Upper lobe of right lung (tissue), 1 donor: ENCODE measurements at regions not wholly inside any gene's neighbourhood (a gene's known extent, or its start where the extent isn't known, plus 50 kb on each side); places are given as distances from the start of the nearest gene placed in this dataset.
A peak's percentile ranks its signal among the peaks of the same experiment; 100 is the strongest.

Experiments
- ATAC-seq: fragments of 200-7000 bp; cut with Tn5 transposase; one replicate; pipeline ENCODE4 v1.9.1; 2020; ENCODE audit warnings: mild to moderate bottlenecking, moderate library complexity
- DNase-seq: peaks from one replicate; pipeline ENCODE4 v3.0.0-alpha.2; 2020
- H3K27ac ChIP-seq: fragments of 200-600 bp; one replicate; pipeline ENCODE4 v1.8.0; 2022
- H3K27me3 ChIP-seq: fragments of 200-600 bp; one replicate; pipeline ENCODE4 v1.8.0; 2022; ENCODE audit warnings: mild to moderate bottlenecking
- H3K36me3 ChIP-seq: fragments of 200-600 bp; one replicate; pipeline ENCODE4 v1.8.0; 2022
- H3K4me1 ChIP-seq: fragments of 200-600 bp; one replicate; pipeline ENCODE4 v1.8.0; 2022
- H3K4me3 ChIP-seq: fragments of 200-600 bp; one replicate; pipeline ENCODE4 v1.8.0; 2022; ENCODE audit warnings: mild to moderate bottlenecking
- H3K9me3 ChIP-seq: fragments of 200-600 bp; one replicate; pipeline ENCODE4 v1.8.0; 2022
- intact Hi-C: fragments of 100-400 bp; cut with DNase I; formaldehyde crosslinking; loops from one replicate; pipeline ENCODE4 v1.11.0; 2022
- TF ChIP-seq, protein P1 (sequence below): fragments of 200-600 bp; IDR thresholded peaks from one replicate; pipeline ENCODE4 v1.8.0; 2022; ENCODE audit warnings: antibody characterized with exemption
- donor health status: DM: no; HTN: yes; CAD: no; lungs with severe emphysema.

DNA sequence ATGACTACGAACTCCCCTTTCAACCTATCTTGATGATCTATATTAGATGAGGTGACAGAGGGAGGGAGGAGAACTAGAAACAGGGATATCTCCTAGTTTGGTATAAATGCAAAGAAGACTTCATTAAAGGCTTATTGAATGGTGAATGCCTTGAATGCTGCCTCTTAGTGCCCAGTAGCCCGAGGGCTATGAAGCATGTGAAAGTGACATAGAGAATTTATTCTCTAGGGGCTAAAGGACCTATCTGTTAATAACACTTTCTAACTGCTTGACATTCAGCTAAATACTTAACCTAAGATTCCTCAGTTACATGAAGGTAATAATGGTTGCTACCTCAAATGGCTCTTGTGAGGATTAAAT lies 764.1 kb downstream of the LTN1 start:
- intact Hi-C loops = no loop called here
- TF ChIP-seq, protein P1, sequence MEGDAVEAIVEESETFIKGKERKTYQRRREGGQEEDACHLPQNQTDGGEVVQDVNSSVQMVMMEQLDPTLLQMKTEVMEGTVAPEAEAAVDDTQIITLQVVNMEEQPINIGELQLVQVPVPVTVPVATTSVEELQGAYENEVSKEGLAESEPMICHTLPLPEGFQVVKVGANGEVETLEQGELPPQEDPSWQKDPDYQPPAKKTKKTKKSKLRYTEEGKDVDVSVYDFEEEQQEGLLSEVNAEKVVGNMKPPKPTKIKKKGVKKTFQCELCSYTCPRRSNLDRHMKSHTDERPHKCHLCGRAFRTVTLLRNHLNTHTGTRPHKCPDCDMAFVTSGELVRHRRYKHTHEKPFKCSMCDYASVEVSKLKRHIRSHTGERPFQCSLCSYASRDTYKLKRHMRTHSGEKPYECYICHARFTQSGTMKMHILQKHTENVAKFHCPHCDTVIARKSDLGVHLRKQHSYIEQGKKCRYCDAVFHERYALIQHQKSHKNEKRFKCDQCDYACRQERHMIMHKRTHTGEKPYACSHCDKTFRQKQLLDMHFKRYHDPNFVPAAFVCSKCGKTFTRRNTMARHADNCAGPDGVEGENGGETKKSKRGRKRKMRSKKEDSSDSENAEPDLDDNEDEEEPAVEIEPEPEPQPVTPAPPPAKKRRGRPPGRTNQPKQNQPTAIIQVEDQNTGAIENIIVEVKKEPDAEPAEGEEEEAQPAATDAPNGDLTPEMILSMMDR = no peak

DNA sequence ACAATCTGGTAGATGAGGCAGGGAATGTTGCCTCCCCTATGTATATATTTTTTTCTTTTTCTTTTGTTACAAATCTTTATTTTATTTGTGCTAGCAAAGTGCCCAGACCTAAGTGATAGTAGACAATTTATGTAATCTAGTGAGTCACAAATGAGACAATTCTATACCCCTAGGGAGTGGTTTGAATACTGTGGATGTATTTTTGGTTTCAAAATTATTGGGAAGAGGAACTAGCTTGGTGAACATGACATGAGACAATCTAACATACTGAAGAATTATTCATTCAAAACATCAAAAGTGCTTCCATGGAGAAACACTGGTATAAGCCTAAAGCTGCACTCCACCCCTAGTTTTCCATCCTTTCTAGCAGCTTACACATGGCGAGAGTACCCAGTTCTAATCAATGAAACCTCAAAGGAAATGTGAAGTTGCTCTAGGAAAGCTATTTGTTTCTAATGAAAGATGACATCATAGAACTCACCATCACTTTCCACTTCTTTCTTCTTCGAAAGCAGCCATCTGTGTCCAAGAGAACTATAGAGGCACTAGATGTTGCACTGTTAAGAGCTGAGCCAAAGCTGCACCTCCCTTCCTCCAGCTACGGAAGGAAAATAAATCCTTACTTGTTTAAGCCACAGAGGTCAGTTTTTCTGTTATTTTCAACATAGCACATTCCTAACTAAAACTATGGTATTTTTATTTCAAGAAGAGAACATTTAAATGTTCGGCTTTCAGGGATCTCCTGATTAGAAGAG lies 764.6 kb downstream of the LTN1 start:
- no peak overlapping the region for H3K27ac ChIP-seq
- H3K27me3 ChIP-seq = no peaks in the 10 kb centered on the region
- no peaks in the 10 kb centered on the region for H3K4me1 ChIP-seq
- TF ChIP-seq, protein P1 = no peak
- DNase-seq (no peak), ATAC-seq (peak; percentile 58)
- intact Hi-C loops = no loop called here
- H3K9me3 ChIP-seq = no peaks in the 10 kb centered on the region
- H3K4me3 ChIP-seq = no peak overlapping the region
- H3K36me3 ChIP-seq = no peaks in the 10 kb centered on the region

More for the DNA sequence above, 764.1 kb downstream of the LTN1 start:
- ATAC-seq (no peak), DNase-seq (no peak)
- H3K4me3 ChIP-seq = no peak overlapping the region
- H3K9me3 ChIP-seq = no peaks in the 10 kb centered on the region
- H3K27ac ChIP-seq = no peak overlapping the region
- H3K27me3 ChIP-seq = no peaks in the 10 kb centered on the region
- no peaks in the 10 kb centered on the region for H3K36me3 ChIP-seq
- H3K4me1 ChIP-seq = no peaks in the 10 kb centered on the region

DNA sequence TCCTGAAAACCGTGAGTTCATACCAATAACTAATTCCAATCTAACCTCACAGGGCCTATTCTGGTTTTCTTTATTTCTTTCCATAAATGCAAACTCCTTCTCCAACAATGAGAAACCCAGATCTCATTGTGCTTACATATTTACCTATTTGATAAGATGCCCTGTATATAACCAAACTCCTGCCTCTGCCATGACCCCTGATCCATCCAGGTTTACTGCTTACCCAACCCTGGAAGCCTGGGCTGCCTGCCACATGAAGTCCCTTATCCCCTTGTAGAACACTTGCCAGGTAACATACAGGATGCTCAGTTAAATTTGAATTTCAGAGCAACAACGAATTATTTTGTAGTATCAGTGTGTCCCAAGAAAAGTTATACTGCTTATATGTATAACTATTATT lies 766.1 kb downstream of the LTN1 start:
- no peaks in the 10 kb centered on the region for H3K27me3 ChIP-seq
- intact Hi-C loops = no loop called here
- no peak for ATAC-seq
- TF ChIP-seq, protein P1 = no peak
- H3K9me3 ChIP-seq = no peaks in the 10 kb centered on the region
- DNase-seq = no peak
- no peak overlapping the region for H3K27ac ChIP-seq
- H3K4me3 ChIP-seq = no peak overlapping the region
- no peaks in the 10 kb centered on the region for H3K4me1 ChIP-seq
- H3K36me3 ChIP-seq = no peaks in the 10 kb centered on the region

DNA sequence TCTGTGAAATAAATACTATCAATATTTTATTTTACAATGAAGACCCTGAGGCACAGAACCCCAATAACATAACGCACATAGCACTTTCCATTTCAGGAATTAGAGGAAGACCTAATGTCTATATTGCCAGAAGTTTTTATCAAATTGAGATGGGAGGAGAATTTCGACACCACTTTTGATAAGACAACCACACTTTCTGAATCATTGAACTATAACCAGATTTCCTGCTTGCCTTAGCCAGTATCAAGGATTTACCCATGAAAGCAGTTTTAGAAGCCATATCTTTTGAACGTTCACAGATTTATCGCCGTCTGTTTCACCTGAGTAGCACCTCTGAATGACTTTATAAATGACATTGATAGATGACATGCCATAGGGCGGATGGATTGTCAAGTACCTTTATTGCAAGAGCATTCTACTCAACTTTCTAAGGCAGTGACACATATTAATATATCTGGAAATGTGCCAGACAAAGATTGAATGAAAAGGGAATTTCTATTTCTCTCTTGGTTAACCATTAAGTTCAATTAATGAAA lies 768.4 kb downstream of the LTN1 start:
- Histone ChIP-seq H3K9me3 (no peaks in the 10 kb centered on the region), H3K27me3 (no peaks in the 10 kb centered on the region), H3K27ac (no peak overlapping the region), H3K4me1 (no peaks in the 10 kb centered on the region), H3K4me3 (no peak overlapping the region), H3K36me3 (no peaks in the 10 kb centered on the region)
- DNase-seq = no peak
- TF ChIP-seq, protein P1 = no peak
- no peak for ATAC-seq
- intact Hi-C loops = no loop called here

DNA sequence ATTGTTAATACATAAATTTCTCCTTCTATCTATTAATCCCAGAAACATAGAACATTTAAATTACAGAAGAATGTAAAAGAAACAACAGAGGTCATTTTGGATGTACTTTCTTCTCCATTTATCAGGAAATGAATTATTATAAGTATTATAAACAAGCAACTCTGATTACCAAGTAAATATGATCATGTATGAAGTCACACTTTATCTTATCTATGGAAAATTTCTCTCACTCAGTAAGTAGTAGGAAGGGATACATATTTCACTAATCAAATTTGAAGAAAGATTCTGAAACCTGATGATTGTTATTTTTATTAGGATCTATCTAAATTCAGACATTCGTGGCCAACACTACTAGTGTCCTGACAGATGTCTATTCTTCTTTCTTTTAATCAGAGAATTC lies 770.7 kb downstream of the LTN1 start:
- no peak for ATAC-seq
- Histone ChIP-seq H3K36me3 (no peaks in the 10 kb centered on the region), H3K27me3 (no peaks in the 10 kb centered on the region), H3K4me1 (no peaks in the 10 kb centered on the region), H3K27ac (no peak overlapping the region), H3K9me3 (no peaks in the 10 kb centered on the region), H3K4me3 (no peak overlapping the region)
- no peak for DNase-seq
- TF ChIP-seq, protein P1 = no peak
- intact Hi-C loops = no loop called here
